ENCODE measurements at regions not wholly inside any gene's neighbourhood (a gene's known extent, or its start where the extent isn't known, plus 50 kb on each side); places are given as distances from the start of the nearest gene placed in this dataset.

GRCh38 chr6:30396833-30397479 lies 52.0 kb downstream of the RPP21 start:
- DNase-seq = peak; percentile 66

GRCh38 chr6:30397697-30398096 lies 52.7 kb downstream of the RPP21 start:
- DNase-seq = no peak

GRCh38 chr6:30399390-30400058 lies 54.6 kb downstream of the RPP21 start:
- no peak for DNase-seq

- no peak for DNase-seq
Observed at GRCh38 chr6:30405934-30406333, 61.0 kb downstream of the RPP21 start.

- DNase-seq = no peak
Observed at GRCh38 chr6:30409184-30409583, 64.2 kb downstream of the RPP21 start.

GRCh38 chr6:30411515-30412207 lies 66.7 kb downstream of the RPP21 start:
- peak; percentile 39 for DNase-seq

GRCh38 chr6:30418448-30418847 lies 70.9 kb upstream of the HLA-E start:
- DNase-seq = no peak

GRCh38 chr6:30424549-30424948 lies 64.8 kb upstream of the HLA-E start:
- DNase-seq = no peak

Data from right hindlimb (tissue), 1 donor.